Large intestine (tissue), 3 donors: ENCODE measurements at regions not wholly inside any gene's neighbourhood (a gene's known extent, or its start where the extent isn't known, plus 50 kb on each side); places are given as distances from the start of the nearest gene placed in this dataset.

ENCODE experiments used
- DNase-seq, 2 donors: peaks; one replicate each; pipeline versions ENCODE4 v3.0.0 to v3.0.0-alpha.2; 2013
- H3K27ac ChIP-seq: one replicate; pipeline ENCODE4 v1.5.1; 2013; ENCODE audit warnings: low read length
- H3K27me3 ChIP-seq: 2 replicates; pipeline ENCODE4 v1.6.1; 2013; ENCODE audit warnings: low read length; ENCODE audit not compliant: control insufficient read depth, insufficient read depth
- H3K36me3 ChIP-seq: 2 replicates; pipeline ENCODE4 v1.6.1; 2013; ENCODE audit warnings: low read length; ENCODE audit not compliant: control insufficient read depth, insufficient read depth
- H3K4me1 ChIP-seq: one replicate; pipeline ENCODE4 v1.6.1; 2013; ENCODE audit warnings: low read length; ENCODE audit not compliant: control insufficient read depth, insufficient read depth
- H3K4me3 ChIP-seq: one replicate; pipeline ENCODE4 v1.5.1; 2013; ENCODE audit warnings: low read length
- H3K9me3 ChIP-seq: one replicate; pipeline ENCODE4 v1.6.1; 2013; ENCODE audit warnings: mild to moderate bottlenecking, low read depth, low read length, moderate library complexity; ENCODE audit not compliant: control insufficient read depth
- WGBS: methylation state at CpG from one replicate; pipeline ENCODE4 v1.1.5; 2013; ENCODE audit warnings: low lambda C conversion rate; ENCODE audit not compliant: insufficient coverage; 5-methylcytosine and 5-hydroxymethylcytosine counted together

- Histone ChIP-seq H3K36me3 (no peaks in the 10 kb centered on the region), H3K27me3 (no peaks in the 10 kb centered on the region), H3K27ac (no peak overlapping the region), H3K4me3 (no peak overlapping the region), H3K4me1 (no peaks in the 10 kb centered on the region), H3K9me3 (no peaks in the 10 kb centered on the region)
- DNase-seq = no peak
- WGBS = 73% methylated on average over 3 of the region's 5 CpGs
These were observed 615.6 kb upstream of the CDH4 start for GRCh38 chr20:60636417-60636816.

- Histone ChIP-seq H3K4me1 (no peaks in the 10 kb centered on the region), H3K27ac (no peak overlapping the region), H3K9me3 (no peaks in the 10 kb centered on the region), H3K36me3 (no peaks in the 10 kb centered on the region), H3K4me3 (no peak overlapping the region), H3K27me3 (no peaks in the 10 kb centered on the region)
- DNase-seq = no peak
- WGBS = no CpG with 5 or more reads among the region's 6 CpGs
These were observed 614.3 kb upstream of the CDH4 start for GRCh38 chr20:60637801-60638200.

DNA sequence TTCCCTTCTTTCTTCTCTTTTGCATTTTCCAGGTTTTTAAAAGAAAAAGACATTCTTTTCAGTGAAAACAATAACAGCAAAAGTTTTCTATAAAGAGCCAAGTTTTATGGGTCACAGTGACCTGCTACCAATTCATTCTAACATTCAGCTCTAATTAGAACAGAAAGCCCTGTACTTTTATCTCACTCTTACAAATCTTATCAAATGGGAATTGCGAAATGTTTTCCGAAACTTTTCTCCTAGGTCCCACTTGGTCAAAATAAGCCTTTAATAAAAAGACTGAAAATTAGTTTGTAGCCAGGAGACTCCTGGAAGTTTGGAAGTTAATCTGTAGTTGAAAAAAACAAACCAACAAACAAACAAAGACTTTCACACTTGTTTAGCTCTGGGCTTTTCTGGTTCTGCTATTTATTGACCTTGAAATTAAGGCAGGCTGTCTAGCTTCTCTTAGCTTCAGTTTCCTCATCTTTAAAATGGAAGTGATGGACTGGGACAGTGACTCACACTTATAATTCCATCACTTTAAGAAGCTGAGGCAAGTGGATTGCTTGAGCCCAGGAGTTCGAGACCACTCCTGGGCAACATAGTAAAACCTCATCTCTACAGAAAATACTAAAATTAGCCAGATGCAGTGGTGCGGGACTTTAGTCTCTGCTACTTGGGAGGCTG, 613.5 kb upstream of the CDH4 start:
- Histone ChIP-seq H3K4me1 (no peaks in the 10 kb centered on the region), H3K36me3 (no peaks in the 10 kb centered on the region), H3K27ac (no peak overlapping the region), H3K4me3 (no peak overlapping the region), H3K9me3 (no peaks in the 10 kb centered on the region), H3K27me3 (no peaks in the 10 kb centered on the region)
- 100% methylated on average over 1 of the region's 4 CpGs for WGBS
- no peak for DNase-seq

DNA sequence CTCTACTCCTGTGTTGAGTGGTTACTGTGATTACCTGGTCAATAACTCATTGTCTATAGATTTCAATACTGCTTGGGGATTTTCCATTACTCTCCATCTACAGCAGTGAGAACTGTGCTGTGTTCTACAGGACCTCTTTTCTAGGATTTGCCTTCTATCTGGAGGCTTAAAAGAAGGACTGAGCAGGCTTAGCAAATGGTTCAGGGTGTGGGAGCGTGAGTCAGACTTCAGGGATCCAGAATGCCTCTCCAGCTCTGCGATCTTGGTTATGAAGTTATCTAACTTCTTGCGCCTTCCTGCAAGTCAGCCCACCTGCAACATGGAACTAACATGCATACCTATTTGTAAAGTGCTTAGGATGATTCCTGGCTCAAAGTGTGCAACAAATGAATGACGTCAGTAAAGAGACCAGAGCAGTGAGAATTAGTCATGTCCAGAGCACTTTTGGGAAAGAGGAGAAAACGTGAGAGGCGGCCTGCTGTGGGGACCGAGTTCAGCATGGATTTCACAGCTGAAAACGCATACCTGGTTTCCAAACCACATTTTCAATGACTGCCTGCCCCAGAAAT, 610.1 kb upstream of the CDH4 start:
- no peak overlapping the region for H3K27ac ChIP-seq
- WGBS = no CpG with 5 or more reads among the region's 8 CpGs
- H3K9me3 ChIP-seq = no peaks in the 10 kb centered on the region
- no peak overlapping the region for H3K4me3 ChIP-seq
- no peaks in the 10 kb centered on the region for H3K4me1 ChIP-seq
- no peaks in the 10 kb centered on the region for H3K36me3 ChIP-seq
- DNase-seq = no peak
- H3K27me3 ChIP-seq = no peaks in the 10 kb centered on the region

- Histone ChIP-seq H3K27ac (no peak overlapping the region), H3K27me3 (no peaks in the 10 kb centered on the region), H3K9me3 (no peaks in the 10 kb centered on the region), H3K4me3 (no peak overlapping the region), H3K4me1 (no peaks in the 10 kb centered on the region), H3K36me3 (no peaks in the 10 kb centered on the region)
- WGBS = no CpG with 5 or more reads among the region's 4 CpGs
- no peak for DNase-seq
These were observed 609.5 kb upstream of the CDH4 start for GRCh38 chr20:60642541-60642940.

- WGBS = 80% methylated on average over 1 of the region's 6 CpGs
- Histone ChIP-seq H3K27me3 (no peaks in the 10 kb centered on the region), H3K4me1 (no peaks in the 10 kb centered on the region), H3K9me3 (peaks cover 5% of the 10 kb centered on the region), H3K27ac (no peak overlapping the region), H3K4me3 (no peak overlapping the region), H3K36me3 (no peaks in the 10 kb centered on the region)
- DNase-seq = no peak
These were observed 603.5 kb upstream of the CDH4 start for GRCh38 chr20:60648556-60648955.

DNA sequence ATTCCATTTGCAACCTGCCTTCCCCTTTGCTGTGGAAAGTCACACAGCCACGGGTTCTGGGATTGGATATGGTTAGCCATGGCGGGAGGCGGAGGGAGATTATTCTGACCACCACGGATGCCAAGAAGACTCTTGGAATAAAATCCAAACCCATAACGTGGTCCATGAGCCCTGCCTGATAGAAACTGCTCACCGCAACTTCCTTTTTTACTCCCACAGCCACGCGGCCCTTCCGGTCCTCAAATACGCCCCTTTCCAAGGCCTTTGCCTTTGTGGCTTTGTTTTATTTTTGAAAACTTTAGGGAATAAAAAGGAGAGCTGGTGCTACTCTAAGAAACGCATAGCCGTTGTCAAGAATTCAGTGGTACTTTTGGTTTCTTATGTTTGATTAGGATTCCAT, 602.5 kb upstream of the CDH4 start:
- H3K9me3 ChIP-seq = peaks cover 5% of the 10 kb centered on the region
- H3K27ac ChIP-seq = no peak overlapping the region
- no peaks in the 10 kb centered on the region for H3K27me3 ChIP-seq
- H3K36me3 ChIP-seq = no peaks in the 10 kb centered on the region
- H3K4me1 ChIP-seq = no peaks in the 10 kb centered on the region
- H3K4me3 ChIP-seq = no peak overlapping the region
- DNase-seq = no peak
- 91% methylated on average over 6 of the region's 12 CpGs for WGBS

GRCh38 chr20:60650087-60650486, 602.0 kb upstream of the CDH4 start:
- DNase-seq = no peak
- Histone ChIP-seq H3K9me3 (peaks cover 5% of the 10 kb centered on the region), H3K36me3 (no peaks in the 10 kb centered on the region), H3K27ac (no peak overlapping the region), H3K4me3 (no peak overlapping the region), H3K4me1 (no peaks in the 10 kb centered on the region), H3K27me3 (no peaks in the 10 kb centered on the region)
- no CpG with 5 or more reads among the region's 10 CpGs for WGBS

GRCh38 chr20:60652046-60652445, 600.0 kb upstream of the CDH4 start:
- Histone ChIP-seq H3K4me3 (no peak overlapping the region), H3K27me3 (no peaks in the 10 kb centered on the region), H3K9me3 (peaks cover 5% of the 10 kb centered on the region), H3K4me1 (no peaks in the 10 kb centered on the region), H3K27ac (no peak overlapping the region), H3K36me3 (no peaks in the 10 kb centered on the region)
- 80% methylated on average over 1 of the region's 2 CpGs for WGBS
- no peak for DNase-seq

GRCh38 chr20:60652615-60653014, 599.4 kb upstream of the CDH4 start:
- 80% methylated on average over 1 of the region's 4 CpGs for WGBS
- Histone ChIP-seq H3K9me3 (peaks cover 5% of the 10 kb centered on the region), H3K4me1 (no peaks in the 10 kb centered on the region)

More at GRCh38 chr20:60652615-60653014, 599.4 kb upstream of the CDH4 start:
- Histone ChIP-seq H3K36me3 (no peaks in the 10 kb centered on the region), H3K4me3 (no peak overlapping the region), H3K27ac (no peak overlapping the region), H3K27me3 (no peaks in the 10 kb centered on the region)
- DNase-seq = no peak
